Right lobe of liver (tissue), 4 donors: ENCODE measurements at regions not wholly inside any gene's neighbourhood (a gene's known extent, or its start where the extent isn't known, plus 50 kb on each side); places are given as distances from the start of the nearest gene placed in this dataset.

Experiments
- CTCF ChIP-seq, 4 donors: fragments of 200-600 bp in 3 of 4; fragments of 450-650 bp in 1 of 4; IDR thresholded peaks; one replicate each; pipeline versions ENCODE4 v1.5.1 to v1.8.0; 2016 to 2022; ENCODE audit warnings: antibody characterized with exemption in 4 of 4, mild to moderate bottlenecking in 2 of 4
- POLR2A ChIP-seq: fragments of 450-650 bp; IDR thresholded peaks from one replicate; pipeline ENCODE4 v1.6.1; 2017; ENCODE audit warnings: antibody characterized with exemption, mild to moderate bottlenecking
- donor health status: DM: no; HTN: no; CAD: no.
- donor health status: DM: no; HTN: no; CAD: no.
- donor health status: DM: no; HTN: yes; CAD: no.

GRCh38 chr16:6149031-6149430 is 1051.4 kb upstream of the EEF2KMT start:
- TF ChIP-seq POLR2A (no peak), CTCF (IDR thresholded peaks at IDR 0.05) (no peak)
